GM18505 (cell line): ENCODE measurements at regions not wholly inside any gene's neighbourhood (a gene's known extent, or its start where the extent isn't known, plus 50 kb on each side); places are given as distances from the start of the nearest gene placed in this dataset.

Source experiments
- ATAC-seq: cut with Tn5 transposase; IDR thresholded peaks from one replicate; pipeline ENCODE4 v1.9.1; 2021; ENCODE audit not compliant: unreplicated experiment
- POLR2A ChIP-seq: IDR thresholded peaks from 4 replicates; pipeline ENCODE4 v1.6.1; 2011; ENCODE audit warnings: borderline replicate concordance; ENCODE audit not compliant: insufficient read depth, insufficient read length; ENCODE audit errors: extremely low read depth

- ATAC-seq: no peak
- no peak for TF ChIP-seq POLR2A
These were observed 247.8 kb downstream of the BCL2 start for GRCh38 chr18:63071701-63072141.

- no peak for TF ChIP-seq POLR2A
- no peak for ATAC-seq
These were observed 248.6 kb downstream of the BCL2 start for GRCh38 chr18:63070767-63071502.

- TF ChIP-seq POLR2A: no peak
- no peak for ATAC-seq
These were observed 250.1 kb downstream of the BCL2 start for GRCh38 chr18:63069496-63069895.

GRCh38 chr18:63067939-63068338 is 251.6 kb downstream of the BCL2 start:
- ATAC-seq: no peak
- no peak for TF ChIP-seq POLR2A

GRCh38 chr18:63065172-63065571 is 254.4 kb downstream of the BCL2 start:
- TF ChIP-seq POLR2A: no peak
- ATAC-seq: no peak

- TF ChIP-seq POLR2A: no peak
- no peak for ATAC-seq
These were observed 256.4 kb downstream of the BCL2 start for GRCh38 chr18:63063171-63063570.

- ATAC-seq: no peak
- TF ChIP-seq POLR2A: no peak
These were observed 257.3 kb downstream of the BCL2 start for GRCh38 chr18:63062246-63062645.

- no peak for ATAC-seq
- TF ChIP-seq POLR2A: no peak
These were observed 258.3 kb downstream of the BCL2 start for GRCh38 chr18:63061303-63061702.

GRCh38 chr18:63058521-63058920 is 261.0 kb downstream of the BCL2 start:
- no peak for TF ChIP-seq POLR2A
- no peak for ATAC-seq

GRCh38 chr18:63057707-63058106 is 261.9 kb downstream of the BCL2 start:
- TF ChIP-seq POLR2A: no peak
- ATAC-seq: no peak

- TF ChIP-seq POLR2A: no peak
- no peak for ATAC-seq
These were observed 264.5 kb downstream of the BCL2 start for GRCh38 chr18:63054901-63055584.

GRCh38 chr18:63051928-63052327 is 267.6 kb downstream of the BCL2 start:
- no peak for ATAC-seq
- no peak for TF ChIP-seq POLR2A

GRCh38 chr18:63050667-63051395 is 268.7 kb downstream of the BCL2 start:
- ATAC-seq: peak; percentile 64

- TF ChIP-seq POLR2A: no peak
- no peak for ATAC-seq
These were observed 273.2 kb downstream of the BCL2 start for GRCh38 chr18:63046375-63046774.

- no peak for TF ChIP-seq POLR2A
- no peak for ATAC-seq
These were observed 276.1 kb downstream of the BCL2 start for GRCh38 chr18:63043516-63043915.

- no peak for ATAC-seq
These were observed 277.2 kb downstream of the BCL2 start for GRCh38 chr18:63042351-63042750.

More at GRCh38 chr18:63042351-63042750, 277.2 kb downstream of the BCL2 start:
- TF ChIP-seq POLR2A: no peak
